ENCODE measurements at regions not wholly inside any gene's neighbourhood (a gene's known extent, or its start where the extent isn't known, plus 50 kb on each side); places are given as distances from the start of the nearest gene placed in this dataset.

GRCh38 chr2:58508006-58508405, 266.9 kb upstream of the FANCL start:
- TF ChIP-seq CTCF (IDR thresholded peaks at IDR 0.05) (no peak), POLR2A (IDR thresholded peaks at IDR 0.05) (no peak)
